ENCODE measurements at regions not wholly inside any gene's neighbourhood (a gene's known extent, or its start where the extent isn't known, plus 50 kb on each side); places are given as distances from the start of the nearest gene placed in this dataset.

DNA sequence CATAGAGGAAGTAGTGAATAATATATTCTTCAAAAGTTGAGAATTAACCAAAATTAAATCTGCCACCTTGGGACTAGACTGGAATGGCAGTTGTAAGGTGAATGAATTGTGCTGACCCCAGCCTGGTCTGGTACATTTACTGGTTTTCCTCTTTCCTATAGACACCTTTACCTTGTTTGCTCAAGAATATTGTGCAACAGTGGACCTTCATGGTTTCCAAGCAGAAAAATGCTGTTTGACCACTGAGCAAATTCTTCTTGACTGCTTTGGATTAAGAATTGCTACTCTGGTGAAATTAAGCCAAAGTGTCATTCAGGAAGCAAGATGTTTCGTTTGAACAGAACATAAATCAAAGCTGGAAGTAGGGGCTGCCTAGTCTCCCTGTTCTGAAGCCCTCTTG is 156.6 kb upstream of the TAB2 start:
- Mint-ChIP-seq H3K4me1 (ENCODE audit: low read depth, unreplicated experiment) (peaks cover 3% of the 10 kb centered on the region), H3K4me3 (ENCODE audit: unreplicated experiment) (no peak overlapping the region), H3K36me3 (ENCODE audit: low read depth, unreplicated experiment) (no peaks in the 10 kb centered on the region), H3K27me3 (ENCODE audit: low read depth, unreplicated experiment) (peaks cover 10% of the 10 kb centered on the region), H3K9me3 (ENCODE audit: unreplicated experiment) (peaks cover 3% of the 10 kb centered on the region), H3K27ac (ENCODE audit: unreplicated experiment) (no peak overlapping the region)
- Histone ChIP-seq H3K36me3 (ENCODE audit: insufficient read depth, low read length) (no peaks in the 10 kb centered on the region), H3K27ac (ENCODE audit: low read depth, low read length) (no peak overlapping the region), H3K9me3 (ENCODE audit: insufficient read depth, low read depth, low read length) (no peaks in the 10 kb centered on the region), H4K20me1 (ENCODE audit: insufficient read depth, low read length) (no peaks in the 10 kb centered on the region), H3K4me1 (ENCODE audit: insufficient read depth, low read length) (no peaks in the 10 kb centered on the region), H3K9ac (ENCODE audit: low read length) (no peak overlapping the region), H2AFZ (ENCODE audit: low read depth, low read length) (no peak overlapping the region), H3K27me3 (ENCODE audit: insufficient read depth, low read length) (no peaks in the 10 kb centered on the region), H3K79me2 (ENCODE audit: insufficient read depth, low read length) (no peaks in the 10 kb centered on the region), H3K4me3 (ENCODE audit: insufficient read depth, low read depth, low read length) (no peak overlapping the region), H3K4me2 (ENCODE audit: low read length) (no peak overlapping the region)
- no peak for DNase-seq (ENCODE audit: low read depth)
- TF ChIP-seq EZH2 (IDR thresholded peaks at IDR 0.05; ENCODE audit: insufficient read depth, low read length): no peak
- TF ChIP-seq, protein P1, sequence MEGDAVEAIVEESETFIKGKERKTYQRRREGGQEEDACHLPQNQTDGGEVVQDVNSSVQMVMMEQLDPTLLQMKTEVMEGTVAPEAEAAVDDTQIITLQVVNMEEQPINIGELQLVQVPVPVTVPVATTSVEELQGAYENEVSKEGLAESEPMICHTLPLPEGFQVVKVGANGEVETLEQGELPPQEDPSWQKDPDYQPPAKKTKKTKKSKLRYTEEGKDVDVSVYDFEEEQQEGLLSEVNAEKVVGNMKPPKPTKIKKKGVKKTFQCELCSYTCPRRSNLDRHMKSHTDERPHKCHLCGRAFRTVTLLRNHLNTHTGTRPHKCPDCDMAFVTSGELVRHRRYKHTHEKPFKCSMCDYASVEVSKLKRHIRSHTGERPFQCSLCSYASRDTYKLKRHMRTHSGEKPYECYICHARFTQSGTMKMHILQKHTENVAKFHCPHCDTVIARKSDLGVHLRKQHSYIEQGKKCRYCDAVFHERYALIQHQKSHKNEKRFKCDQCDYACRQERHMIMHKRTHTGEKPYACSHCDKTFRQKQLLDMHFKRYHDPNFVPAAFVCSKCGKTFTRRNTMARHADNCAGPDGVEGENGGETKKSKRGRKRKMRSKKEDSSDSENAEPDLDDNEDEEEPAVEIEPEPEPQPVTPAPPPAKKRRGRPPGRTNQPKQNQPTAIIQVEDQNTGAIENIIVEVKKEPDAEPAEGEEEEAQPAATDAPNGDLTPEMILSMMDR (IDR thresholded peaks at IDR 0.05; ENCODE audit: insufficient read depth, low read depth, low read length): no peak
- FAIRE-seq: no peak

DNA sequence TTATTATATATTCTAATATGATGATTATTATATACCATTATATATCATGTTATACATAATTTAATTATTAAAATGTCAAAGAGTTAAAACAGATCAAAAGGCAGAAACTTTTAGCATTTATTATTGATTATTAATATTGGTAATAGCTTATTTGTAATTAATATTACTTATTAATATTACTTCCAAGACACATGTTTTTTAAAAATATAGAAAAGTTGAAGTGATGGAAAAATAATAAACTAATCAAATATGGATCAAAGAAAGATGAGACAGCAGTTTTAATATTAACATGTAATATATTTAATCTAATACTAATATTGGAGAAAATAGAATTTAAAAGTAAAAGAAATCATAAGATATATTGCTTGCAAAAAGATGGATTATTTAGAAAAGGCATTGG is 154.6 kb upstream of the TAB2 start:
- Histone ChIP-seq H3K4me2 (ENCODE audit: low read length) (no peak overlapping the region), H3K9me3 (ENCODE audit: insufficient read depth, low read depth, low read length) (no peaks in the 10 kb centered on the region), H4K20me1 (ENCODE audit: insufficient read depth, low read length) (no peaks in the 10 kb centered on the region), H3K4me1 (ENCODE audit: insufficient read depth, low read length) (peaks cover 8% of the 10 kb centered on the region), H3K79me2 (ENCODE audit: insufficient read depth, low read length) (no peaks in the 10 kb centered on the region), H3K9ac (ENCODE audit: low read length) (no peak overlapping the region), H3K4me3 (ENCODE audit: insufficient read depth, low read depth, low read length) (no peak overlapping the region), H3K27me3 (ENCODE audit: insufficient read depth, low read length) (no peaks in the 10 kb centered on the region), H3K27ac (ENCODE audit: low read depth, low read length) (no peak overlapping the region), H3K36me3 (ENCODE audit: insufficient read depth, low read length) (no peaks in the 10 kb centered on the region), H2AFZ (ENCODE audit: low read depth, low read length) (no peak overlapping the region)
- H3K4me1 Mint-ChIP-seq (ENCODE audit: low read depth, unreplicated experiment): peaks cover 3% of the 10 kb centered on the region
- H3K27me3 Mint-ChIP-seq (ENCODE audit: low read depth, unreplicated experiment): peaks cover 10% of the 10 kb centered on the region
- no peak overlapping the region for H3K4me3 Mint-ChIP-seq (ENCODE audit: unreplicated experiment)
- no peak for FAIRE-seq
- no peak for DNase-seq (ENCODE audit: low read depth)
- TF ChIP-seq, protein P1 (IDR thresholded peaks at IDR 0.05; ENCODE audit: insufficient read depth, low read depth, low read length): no peak
- TF ChIP-seq EZH2 (IDR thresholded peaks at IDR 0.05; ENCODE audit: insufficient read depth, low read length): no peak
- no peak overlapping the region for H3K27ac Mint-ChIP-seq (ENCODE audit: unreplicated experiment)
- H3K36me3 Mint-ChIP-seq (ENCODE audit: low read depth, unreplicated experiment): no peaks in the 10 kb centered on the region
- H3K9me3 Mint-ChIP-seq (ENCODE audit: unreplicated experiment): peaks cover 3% of the 10 kb centered on the region

DNA sequence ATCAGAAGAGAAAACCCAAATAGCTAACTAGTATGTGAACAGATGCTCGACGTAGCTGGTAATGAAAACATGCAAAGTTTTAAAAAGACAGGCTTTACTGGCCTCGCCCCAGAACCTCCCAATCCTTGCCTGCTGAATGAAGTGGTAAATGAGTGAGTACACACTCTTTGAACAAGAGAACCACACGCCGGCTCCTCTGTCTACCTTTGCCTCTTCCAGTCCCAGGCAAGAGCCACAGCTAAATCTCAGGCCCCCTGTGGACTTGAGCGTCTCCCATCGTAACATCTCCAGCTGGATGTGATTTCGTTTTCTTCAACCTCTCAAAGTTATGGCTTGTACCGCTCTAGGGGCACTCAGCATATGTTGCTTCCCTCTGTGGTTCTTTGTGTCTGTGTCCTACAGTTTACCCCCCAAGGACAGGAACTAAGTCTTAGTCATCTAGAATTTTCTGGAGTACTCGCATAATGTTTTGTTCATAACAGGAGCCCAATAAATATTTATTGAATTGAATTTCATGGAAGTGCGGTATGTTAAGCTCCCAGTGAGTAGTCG is 153.2 kb upstream of the TAB2 start:
- peaks cover 1% of the 10 kb centered on the region for H3K27me3 Mint-ChIP-seq (ENCODE audit: low read depth, unreplicated experiment)

More for the DNA sequence above, 153.2 kb upstream of the TAB2 start:
- H3K4me1 Mint-ChIP-seq (ENCODE audit: low read depth, unreplicated experiment): peaks cover 3% of the 10 kb centered on the region
- Histone ChIP-seq H3K4me1 (ENCODE audit: insufficient read depth, low read length) (peaks cover 8% of the 10 kb centered on the region), H4K20me1 (ENCODE audit: insufficient read depth, low read length) (no peaks in the 10 kb centered on the region), H3K4me3 (ENCODE audit: insufficient read depth, low read depth, low read length) (no peak overlapping the region), H3K9me3 (ENCODE audit: insufficient read depth, low read depth, low read length) (no peaks in the 10 kb centered on the region), H3K9ac (ENCODE audit: low read length) (no peak overlapping the region), H3K79me2 (ENCODE audit: insufficient read depth, low read length) (no peaks in the 10 kb centered on the region), H2AFZ (ENCODE audit: low read depth, low read length) (peak overlapping the region; percentile 38), H3K27ac (ENCODE audit: low read depth, low read length) (no peak overlapping the region), H3K4me2 (ENCODE audit: low read length) (no peak overlapping the region), H3K36me3 (ENCODE audit: insufficient read depth, low read length) (no peaks in the 10 kb centered on the region), H3K27me3 (ENCODE audit: insufficient read depth, low read length) (no peaks in the 10 kb centered on the region)
- no peak overlapping the region for H3K27ac Mint-ChIP-seq (ENCODE audit: unreplicated experiment)
- H3K36me3 Mint-ChIP-seq (ENCODE audit: low read depth, unreplicated experiment): no peaks in the 10 kb centered on the region
- DNase-seq (ENCODE audit: low read depth): no peak
- TF ChIP-seq EZH2 (IDR thresholded peaks at IDR 0.05; ENCODE audit: insufficient read depth, low read length): no peak
- TF ChIP-seq, protein P1 (IDR thresholded peaks at IDR 0.05; ENCODE audit: insufficient read depth, low read depth, low read length): no peak
- H3K4me3 Mint-ChIP-seq (ENCODE audit: unreplicated experiment): no peak overlapping the region
- no peak for FAIRE-seq
- H3K9me3 Mint-ChIP-seq (ENCODE audit: unreplicated experiment): peaks cover 3% of the 10 kb centered on the region

All from astrocyte (in vitro differentiated cells and primary cell).